BLaER1 treated with 17β-estradiol and CSF1 and Interleukin-3, amounts not matched to agents 10 nM and 100 nM (cell line): ENCODE measurements at regions not wholly inside any gene's neighbourhood (a gene's known extent, or its start where the extent isn't known, plus 50 kb on each side); places are given as distances from the start of the nearest gene placed in this dataset.

Source experiments
- H3K27ac ChIP-seq, 11 experiments: shearing (Covaris generic); formaldehyde crosslinking; 2 replicates each; pipeline ENCODE4 v1.8.1; 2022
- H3K27me3 ChIP-seq, 11 experiments: shearing (Covaris generic); formaldehyde crosslinking; 2 replicates each; pipeline ENCODE4 v1.8.1; 2022
- H3K36me3 ChIP-seq, 11 experiments: shearing (Covaris generic); formaldehyde crosslinking; 2 replicates each; pipeline ENCODE4 v1.8.1; 2022
- H3K4me1 ChIP-seq, 10 experiments: shearing (Covaris generic); formaldehyde crosslinking; 2 replicates each; pipeline ENCODE4 v1.8.1; 2022
- H3K4me2 ChIP-seq, 11 experiments: shearing (Covaris generic); formaldehyde crosslinking; 2 replicates each; pipeline ENCODE4 v1.8.1; 2022
- H3K4me3 ChIP-seq, 10 experiments: shearing (Covaris generic); formaldehyde crosslinking; 2 replicates each; pipeline ENCODE4 v1.8.1; 2022
- H3K9ac ChIP-seq, 11 experiments: shearing (Covaris generic); formaldehyde crosslinking; 2 replicates each; pipeline ENCODE4 v1.8.1; 2022
- H3K9me3 ChIP-seq, 11 experiments: shearing (Covaris generic); formaldehyde crosslinking; replicated peaks in 1 of 11; 2 replicates each; pipeline ENCODE4 v1.8.1; 2022
- H4K20me1 ChIP-seq, 11 experiments: shearing (Covaris generic); formaldehyde crosslinking; 2 replicates each; pipeline ENCODE4 v1.8.1; 2022
- Cebpa-rat ChIP-seq, 11 experiments: shearing (Covaris generic); IDR thresholded peaks; 2 replicates each; pipeline ENCODE4 v1.8.1; 2022

DNA sequence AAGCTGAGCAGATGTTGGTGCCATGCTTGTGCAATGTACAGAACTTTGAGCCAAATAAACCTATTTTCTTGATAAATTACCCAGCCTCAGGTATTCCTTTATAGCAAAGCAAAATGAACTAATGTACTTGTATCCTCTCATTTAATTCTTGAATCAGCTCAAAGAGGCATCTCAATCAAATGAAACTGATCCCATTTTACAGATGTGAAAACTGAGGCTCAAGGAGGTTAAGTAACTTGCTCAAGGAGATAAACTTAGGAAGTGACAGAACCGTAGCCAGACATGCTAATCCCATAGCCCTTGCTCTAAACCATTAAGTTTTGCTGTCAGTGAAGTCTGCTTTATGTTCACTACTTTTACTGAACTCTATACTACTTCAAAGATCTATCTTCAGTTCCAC, 467.0 kb upstream of the UBE2E3 start:
- Histone ChIP-seq H3K27me3 (no peaks in the 10 kb centered on the region), H3K4me3 (no peak overlapping the region), H3K36me3 (no peaks in the 10 kb centered on the region), H3K4me1 (no peaks in the 10 kb centered on the region), H3K9ac (no peak overlapping the region), H3K9me3 (no peaks in the 10 kb centered on the region), H3K4me2 (no peak overlapping the region), H3K27ac (no peak overlapping the region), H4K20me1 (no peaks in the 10 kb centered on the region)
- no peak for TF ChIP-seq Cebpa-rat (IDR thresholded peaks at IDR 0.05)

DNA sequence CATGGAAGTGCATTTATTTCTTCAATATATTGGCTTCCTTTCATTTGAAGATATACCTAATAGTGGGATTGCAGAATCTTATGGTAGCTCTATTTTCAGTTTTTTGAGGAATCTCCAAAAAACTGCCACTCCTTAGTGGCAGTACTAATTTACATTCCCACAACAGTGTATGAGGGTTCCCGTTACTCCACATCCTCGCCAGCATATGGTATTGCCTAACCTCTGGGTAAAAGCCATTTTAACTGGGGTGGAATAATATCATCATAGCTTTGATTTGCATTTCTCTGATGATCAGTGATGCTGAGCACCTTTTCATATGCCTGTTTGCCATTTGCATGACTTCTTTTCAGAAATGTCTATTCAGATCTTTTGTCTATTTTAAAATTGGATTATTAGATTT, 471.9 kb upstream of the UBE2E3 start:
- Histone ChIP-seq H3K9ac (no peak overlapping the region), H3K27ac (no peak overlapping the region), H3K9me3 (no peaks in the 10 kb centered on the region), H4K20me1 (no peaks in the 10 kb centered on the region), H3K4me1 (no peaks in the 10 kb centered on the region), H3K27me3 (no peaks in the 10 kb centered on the region), H3K4me3 (no peak overlapping the region), H3K4me2 (no peak overlapping the region), H3K36me3 (no peaks in the 10 kb centered on the region)
- TF ChIP-seq Cebpa-rat (IDR thresholded peaks at IDR 0.05), result no peak

DNA sequence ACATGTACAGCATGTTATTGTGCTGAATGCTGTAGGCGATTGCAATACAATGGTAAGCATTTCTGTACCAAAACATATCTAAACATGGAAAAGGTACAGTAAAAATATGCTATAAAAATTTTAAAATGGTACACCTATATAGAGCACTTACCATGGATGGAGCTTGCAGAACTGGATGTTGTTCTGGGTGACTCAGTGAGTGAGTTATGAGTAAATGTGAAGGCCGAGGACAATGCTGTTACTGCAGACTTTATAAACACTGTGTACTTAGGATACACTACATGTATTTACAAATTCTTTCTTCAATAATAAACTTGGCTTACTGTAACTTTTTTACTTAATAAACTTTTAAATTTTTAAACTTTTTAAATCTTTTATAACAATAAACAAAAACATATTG, 473.4 kb upstream of the UBE2E3 start:
- Histone ChIP-seq H3K27me3 (no peaks in the 10 kb centered on the region), H3K36me3 (no peaks in the 10 kb centered on the region), H4K20me1 (no peaks in the 10 kb centered on the region), H3K4me3 (no peak overlapping the region), H3K4me1 (no peaks in the 10 kb centered on the region), H3K4me2 (no peak overlapping the region), H3K9me3 (no peaks in the 10 kb centered on the region), H3K9ac (no peak overlapping the region), H3K27ac (no peak overlapping the region)
- TF ChIP-seq Cebpa-rat (IDR thresholded peaks at IDR 0.05), result no peak

DNA sequence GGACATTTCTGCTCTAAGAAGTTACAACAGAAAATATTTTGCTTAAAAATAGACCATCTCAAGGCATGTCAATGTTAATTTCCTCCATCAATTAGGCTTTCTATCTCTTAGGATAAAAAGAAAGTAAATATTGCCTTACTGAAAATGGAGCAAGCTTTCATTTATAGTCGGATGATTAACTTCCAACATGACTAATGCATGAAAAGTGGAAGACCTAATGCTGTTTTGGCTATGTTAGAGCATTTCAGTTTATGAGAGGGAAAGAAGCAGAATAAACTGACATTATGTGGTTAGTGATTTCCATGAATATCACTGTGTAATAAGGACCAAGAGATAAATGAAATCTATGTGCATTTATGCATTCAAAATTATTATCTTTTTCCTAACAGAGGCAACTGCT, 475.2 kb upstream of the UBE2E3 start:
- Histone ChIP-seq H3K36me3 (no peaks in the 10 kb centered on the region), H3K27me3 (no peaks in the 10 kb centered on the region), H3K4me2 (no peak overlapping the region), H3K4me1 (no peaks in the 10 kb centered on the region), H3K9me3 (no peaks in the 10 kb centered on the region), H3K4me3 (no peak overlapping the region), H4K20me1 (no peaks in the 10 kb centered on the region), H3K9ac (no peak overlapping the region), H3K27ac (no peak overlapping the region)
- TF ChIP-seq Cebpa-rat (IDR thresholded peaks at IDR 0.05), result no peak

DNA sequence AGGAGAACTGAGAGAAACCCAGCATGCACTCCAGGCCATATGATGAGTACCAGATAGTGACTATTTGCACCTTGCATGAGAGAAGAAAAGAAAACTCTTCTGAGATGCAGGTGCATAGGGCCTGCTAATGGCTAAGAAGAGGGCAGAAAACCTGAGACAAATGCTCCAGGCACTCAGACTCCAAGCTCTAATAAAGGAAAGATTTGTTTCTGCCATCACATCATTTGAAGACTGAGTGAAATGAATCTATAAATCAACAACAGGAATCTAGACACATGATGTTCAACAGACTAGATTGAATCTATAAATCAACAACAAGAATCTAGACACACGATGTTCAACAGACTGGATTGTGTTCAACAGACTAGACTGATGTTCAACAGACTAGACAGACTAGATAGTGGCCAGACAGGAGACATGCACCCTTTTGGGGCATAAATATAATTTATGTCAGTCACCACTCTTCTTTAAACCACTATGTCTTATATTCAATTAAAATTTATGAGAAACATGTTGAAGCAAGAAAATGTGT, 482.7 kb upstream of the UBE2E3 start:
- H3K36me3 ChIP-seq, result no peaks in the 10 kb centered on the region
- H3K27ac ChIP-seq, result no peak overlapping the region
- no peak for TF ChIP-seq Cebpa-rat (IDR thresholded peaks at IDR 0.05)

DNA sequence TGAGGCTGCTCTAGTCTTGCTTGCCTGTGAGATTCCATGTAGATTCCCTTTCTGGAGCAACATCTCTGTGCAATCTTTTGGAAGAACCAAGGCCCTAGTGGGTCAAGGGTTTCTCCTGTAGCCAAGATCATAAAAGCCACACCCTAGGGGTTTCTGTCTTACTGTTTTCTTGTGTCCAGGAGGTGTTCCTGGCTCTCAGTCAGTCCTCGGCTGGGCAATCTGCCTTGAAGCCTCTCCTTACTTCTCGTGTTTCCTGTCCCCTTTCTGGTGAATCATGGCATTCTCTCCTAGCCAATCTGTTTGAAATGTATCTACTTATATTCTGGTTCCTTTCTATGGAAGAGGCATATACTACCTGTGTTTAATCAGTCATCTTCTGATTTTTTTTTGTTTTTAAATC, 484.8 kb upstream of the UBE2E3 start:
- Histone ChIP-seq H3K36me3 (no peaks in the 10 kb centered on the region), H3K27ac (no peak overlapping the region), H4K20me1 (no peaks in the 10 kb centered on the region)

More for the DNA sequence above, 482.7 kb upstream of the UBE2E3 start:
- H3K9ac ChIP-seq, result no peak overlapping the region
- no peaks in the 10 kb centered on the region for H4K20me1 ChIP-seq
- no peak overlapping the region for H3K4me2 ChIP-seq
- no peaks in the 10 kb centered on the region for H3K27me3 ChIP-seq
- no peaks in the 10 kb centered on the region for H3K9me3 ChIP-seq
- no peaks in the 10 kb centered on the region for H3K4me1 ChIP-seq
- no peak overlapping the region for H3K4me3 ChIP-seq

DNA sequence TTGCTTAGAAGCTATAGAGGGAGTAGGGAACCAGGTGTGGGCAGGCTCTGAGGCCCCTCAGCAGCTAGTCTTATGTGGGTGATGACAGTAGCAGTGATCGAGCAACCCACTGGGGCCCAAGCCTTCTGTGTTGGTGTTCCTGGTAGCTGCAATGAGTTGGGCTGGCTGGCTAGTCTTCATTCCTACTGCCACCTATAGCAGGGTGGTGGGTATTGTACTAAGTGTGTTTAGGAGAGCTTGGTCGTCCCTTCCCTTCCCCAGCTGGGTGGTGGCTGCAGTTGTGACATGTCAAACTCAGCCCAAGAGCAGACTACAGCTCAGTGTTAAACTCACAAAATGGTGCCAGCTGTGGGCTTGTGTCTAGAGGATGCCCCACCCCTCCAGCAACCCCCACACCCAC, 486.1 kb upstream of the UBE2E3 start:
- no peak for TF ChIP-seq Cebpa-rat (IDR thresholded peaks at IDR 0.05)
- H4K20me1 ChIP-seq, result no peaks in the 10 kb centered on the region
- no peak overlapping the region for H3K4me2 ChIP-seq
- H3K9ac ChIP-seq, result no peak overlapping the region
- no peak overlapping the region for H3K27ac ChIP-seq
- no peaks in the 10 kb centered on the region for H3K27me3 ChIP-seq
- no peaks in the 10 kb centered on the region for H3K4me1 ChIP-seq
- no peaks in the 10 kb centered on the region for H3K9me3 ChIP-seq
- H3K36me3 ChIP-seq, result no peaks in the 10 kb centered on the region
- H3K4me3 ChIP-seq, result no peak overlapping the region

More for the DNA sequence above, 484.8 kb upstream of the UBE2E3 start:
- TF ChIP-seq Cebpa-rat (IDR thresholded peaks at IDR 0.05), result no peak
- Histone ChIP-seq H3K9ac (no peak overlapping the region), H3K9me3 (no peaks in the 10 kb centered on the region), H3K27me3 (no peaks in the 10 kb centered on the region), H3K4me2 (no peak overlapping the region), H3K4me3 (no peak overlapping the region), H3K4me1 (no peaks in the 10 kb centered on the region)

DNA sequence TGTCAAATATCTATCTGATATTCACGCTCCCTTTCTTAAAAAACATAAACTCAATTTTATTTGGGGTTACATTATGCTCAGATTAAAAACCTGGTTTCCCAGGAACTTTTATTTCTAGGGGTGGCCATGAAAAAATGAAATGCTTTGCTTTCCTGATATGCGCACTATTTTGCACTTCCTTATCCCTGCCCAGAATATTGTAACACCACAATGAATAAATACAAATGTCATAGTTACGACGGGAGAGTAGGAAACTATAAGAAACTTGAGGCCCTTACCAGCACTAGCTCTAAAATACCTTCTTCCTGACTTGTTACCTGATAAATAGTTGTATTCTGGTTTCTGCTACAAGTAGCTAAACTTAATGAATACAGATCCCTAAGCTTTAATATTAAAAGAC, 475.6 kb upstream of the CWC22 start:
- Histone ChIP-seq H3K9me3 (no peaks in the 10 kb centered on the region), H3K9ac (no peak overlapping the region), H3K4me3 (no peak overlapping the region), H3K36me3 (no peaks in the 10 kb centered on the region), H3K27ac (no peak overlapping the region), H3K4me2 (no peak overlapping the region), H4K20me1 (no peaks in the 10 kb centered on the region), H3K27me3 (no peaks in the 10 kb centered on the region), H3K4me1 (no peaks in the 10 kb centered on the region)
- no peak for TF ChIP-seq Cebpa-rat (IDR thresholded peaks at IDR 0.05)

DNA sequence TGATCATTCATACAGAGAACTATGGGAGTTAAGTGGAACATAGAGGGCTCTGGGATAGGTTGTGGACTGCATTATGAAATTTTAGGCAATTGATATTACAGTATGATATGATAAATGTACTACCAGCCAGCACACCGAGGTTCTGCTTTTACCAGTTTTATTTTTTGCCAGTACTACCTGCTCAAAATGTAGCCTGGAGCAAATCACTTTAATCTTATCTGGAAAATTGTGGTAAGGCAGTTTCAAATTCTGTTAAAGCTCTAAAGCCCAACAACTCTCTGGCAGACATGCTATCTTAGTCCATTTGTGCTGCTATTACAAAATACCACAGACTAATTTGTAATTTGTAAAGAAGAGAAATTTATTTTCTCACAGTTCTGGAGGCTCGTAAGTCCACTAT, 474.9 kb upstream of the CWC22 start:
- Histone ChIP-seq H3K4me1 (no peaks in the 10 kb centered on the region), H4K20me1 (no peaks in the 10 kb centered on the region), H3K27me3 (no peaks in the 10 kb centered on the region), H3K36me3 (no peaks in the 10 kb centered on the region), H3K9ac (no peak overlapping the region), H3K4me2 (no peak overlapping the region), H3K4me3 (no peak overlapping the region), H3K27ac (no peak overlapping the region), H3K9me3 (no peaks in the 10 kb centered on the region)
- no peak for TF ChIP-seq Cebpa-rat (IDR thresholded peaks at IDR 0.05)

DNA sequence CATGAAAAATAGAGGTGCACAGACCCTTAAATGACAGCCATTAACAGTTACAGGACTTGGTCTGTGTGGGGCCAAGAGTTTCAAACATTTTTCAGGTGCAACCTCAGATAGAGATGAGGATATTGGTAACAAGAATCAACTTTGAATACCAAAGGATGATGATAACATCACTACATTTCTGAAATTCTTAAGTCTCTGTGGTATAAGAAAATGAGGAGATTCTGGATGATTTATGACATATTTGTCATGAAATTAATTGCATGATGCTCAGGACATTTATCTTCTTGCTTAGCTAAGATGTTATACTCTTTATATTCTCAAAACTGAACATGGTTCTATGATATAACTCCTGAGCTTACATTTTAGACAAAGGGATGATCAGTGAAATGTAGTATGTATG, 471.8 kb upstream of the CWC22 start:
- Histone ChIP-seq H3K27me3 (no peaks in the 10 kb centered on the region), H3K4me2 (no peak overlapping the region), H3K4me3 (no peak overlapping the region), H3K36me3 (no peaks in the 10 kb centered on the region), H3K4me1 (no peaks in the 10 kb centered on the region), H3K27ac (no peak overlapping the region), H3K9me3 (no peaks in the 10 kb centered on the region), H4K20me1 (no peaks in the 10 kb centered on the region), H3K9ac (no peak overlapping the region)
- TF ChIP-seq Cebpa-rat (IDR thresholded peaks at IDR 0.05), result no peak

DNA sequence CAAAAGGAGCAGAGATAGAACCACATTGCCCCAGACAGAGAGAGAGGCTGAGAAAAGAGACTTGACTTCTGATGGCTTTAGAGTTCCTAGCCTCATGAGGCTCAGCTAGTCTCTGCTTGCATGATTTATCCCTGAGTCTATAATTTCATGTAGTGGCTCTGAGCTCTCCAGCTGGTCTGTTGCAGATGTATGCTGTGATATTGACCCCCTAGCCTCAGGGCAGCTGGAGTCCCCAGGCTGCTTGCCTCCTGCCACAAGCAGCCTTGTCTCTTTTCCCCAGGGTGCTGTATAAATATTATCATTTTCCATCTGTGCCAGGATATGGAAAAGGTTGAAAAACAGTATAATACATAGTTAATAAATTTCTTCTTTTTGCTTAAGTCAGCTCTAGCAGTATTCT, 467.6 kb upstream of the CWC22 start:
- Histone ChIP-seq H3K4me2 (no peak overlapping the region), H3K27ac (no peak overlapping the region), H3K36me3 (no peaks in the 10 kb centered on the region), H3K9ac (no peak overlapping the region), H3K27me3 (no peaks in the 10 kb centered on the region), H3K4me1 (no peaks in the 10 kb centered on the region), H4K20me1 (no peaks in the 10 kb centered on the region), H3K9me3 (no peaks in the 10 kb centered on the region), H3K4me3 (no peak overlapping the region)
- no peak for TF ChIP-seq Cebpa-rat (IDR thresholded peaks at IDR 0.05)
